ENCODE measurements at regions not wholly inside any gene's neighbourhood (a gene's known extent, or its start where the extent isn't known, plus 50 kb on each side); places are given as distances from the start of the nearest gene placed in this dataset.
A peak's percentile ranks its signal among the peaks of the same experiment; 100 is the strongest.
"Not testable (repeated sequence)": the region's sequence is repeated elsewhere in the genome, so short reads cannot be mapped to it uniquely, and the experiment has no call there.

DNA sequence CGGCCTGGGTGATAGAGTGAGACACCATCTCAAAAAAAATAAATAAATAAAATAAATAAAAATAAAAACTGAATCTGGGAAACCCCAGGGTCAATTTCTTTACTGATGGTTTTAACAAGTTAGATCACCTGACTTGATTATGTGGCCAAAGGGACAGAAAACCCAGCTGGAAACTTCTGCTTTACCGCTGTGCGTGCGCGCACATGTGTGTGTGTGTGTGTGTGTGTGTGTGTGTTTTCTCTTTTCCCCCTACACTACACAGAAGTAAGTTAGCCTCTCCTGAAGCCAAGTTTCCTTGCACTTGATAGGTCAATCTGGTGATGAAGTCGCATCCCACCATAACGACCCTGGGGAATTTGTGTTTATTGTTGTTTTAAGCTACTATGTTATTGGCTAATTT is 105.3 kb upstream of the AMN1 start:
- ATAC-seq (replicated peaks; ENCODE audit: extremely low read depth, poor library complexity, severe bottlenecking), result no peak

DNA sequence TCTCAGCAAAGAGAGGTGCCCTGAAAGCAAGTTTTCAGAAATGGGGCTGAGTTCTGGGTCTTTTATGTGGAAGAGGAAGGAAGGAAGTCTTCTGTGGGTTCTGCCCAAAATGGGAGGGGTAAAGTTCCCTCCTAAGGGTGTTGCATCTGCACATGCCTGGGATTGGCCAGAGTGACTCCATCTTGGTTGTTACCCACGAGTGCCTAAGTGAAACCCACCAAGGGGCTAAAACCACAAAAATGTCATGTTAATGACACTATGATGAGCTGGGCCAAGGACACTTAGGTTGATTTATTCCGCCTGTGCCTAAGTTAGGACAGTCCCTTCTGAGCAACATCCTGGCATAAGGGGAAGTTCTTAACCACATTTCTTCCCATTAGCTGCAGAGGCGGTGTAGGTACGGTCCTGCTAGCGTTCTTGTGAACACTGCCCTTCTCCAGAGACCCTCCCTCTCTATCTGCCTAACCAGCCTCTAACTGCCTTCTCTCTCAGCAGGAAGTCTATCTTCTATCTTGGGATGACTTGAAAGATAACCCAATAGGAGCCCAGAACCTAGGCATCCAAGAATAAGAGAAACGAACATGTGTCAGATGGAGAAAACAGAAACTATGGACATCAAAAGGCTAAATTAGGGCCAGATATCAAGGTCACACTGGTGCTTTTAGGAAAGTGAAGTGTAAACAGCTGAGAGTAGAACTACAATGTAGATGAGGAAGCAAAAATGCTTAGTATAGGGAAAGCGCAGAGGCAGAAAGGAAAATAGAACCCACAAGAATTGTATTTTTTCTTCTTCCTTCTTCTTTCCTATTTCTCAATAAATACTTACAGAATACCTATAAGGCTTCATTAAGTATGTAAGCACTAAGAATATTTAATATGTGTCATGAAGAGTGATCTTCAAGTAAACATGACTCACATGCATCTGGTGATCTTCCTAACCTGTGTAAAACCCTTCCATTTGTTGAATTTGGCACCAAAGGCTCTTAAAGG is 104.2 kb upstream of the AMN1 start:
- Mint-ChIP-seq H3K27ac (ENCODE audit: low read depth) (peak overlapping the region; percentile 80), H3K9me3 (no peaks in the 10 kb centered on the region), H3K4me3 (peak overlapping the region; percentile 61), H3K36me3 (ENCODE audit: insufficient read depth) (no peaks in the 10 kb centered on the region), H3K27me3 (no peaks in the 10 kb centered on the region), H3K4me1 (peaks cover 44% of the 10 kb centered on the region)
- DNase-seq (ENCODE audit: low spot score in 2 of 2) (peak; percentile 14 to 21), ATAC-seq (replicated peaks; ENCODE audit: extremely low read depth, poor library complexity, severe bottlenecking) (peak; percentile 74)

More for the DNA sequence above, 105.3 kb upstream of the AMN1 start:
- Mint-ChIP-seq H3K9me3 (no peaks in the 10 kb centered on the region), H3K4me3 (no peak overlapping the region), H3K27me3 (no peaks in the 10 kb centered on the region), H3K36me3 (ENCODE audit: insufficient read depth) (no peaks in the 10 kb centered on the region), H3K4me1 (peaks cover 42% of the 10 kb centered on the region), H3K27ac (ENCODE audit: low read depth) (no peak overlapping the region)
- no peak for DNase-seq (ENCODE audit: low spot score in 2 of 2)

DNA sequence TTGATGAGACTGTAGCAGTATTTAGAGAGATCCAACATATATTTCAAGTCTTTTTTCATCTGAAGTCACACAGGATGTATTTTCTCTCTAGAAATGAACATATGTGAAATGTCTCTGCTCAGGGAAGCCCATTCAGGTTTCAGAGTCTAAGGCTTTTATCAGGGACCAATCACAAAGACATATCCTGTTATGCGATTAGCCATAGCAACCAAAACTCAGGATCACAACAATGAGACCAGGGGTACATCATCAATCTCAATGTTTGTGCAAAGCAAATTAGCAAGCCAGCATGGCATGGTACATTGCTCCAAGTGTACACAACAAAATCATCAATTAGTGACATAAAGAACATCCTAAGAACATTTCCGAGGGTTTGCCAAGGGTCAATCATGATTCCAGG is 99.2 kb upstream of the AMN1 start:
- Mint-ChIP-seq H3K4me3 (no peak overlapping the region), H3K36me3 (ENCODE audit: insufficient read depth) (no peaks in the 10 kb centered on the region), H3K9me3 (no peaks in the 10 kb centered on the region), H3K4me1 (peaks cover 42% of the 10 kb centered on the region), H3K27ac (ENCODE audit: low read depth) (peak overlapping the region; percentile 19), H3K27me3 (no peaks in the 10 kb centered on the region)
- no peak for DNase-seq (ENCODE audit: low spot score in 2 of 2)
- ATAC-seq (replicated peaks; ENCODE audit: extremely low read depth, poor library complexity, severe bottlenecking), result peak; percentile 30

DNA sequence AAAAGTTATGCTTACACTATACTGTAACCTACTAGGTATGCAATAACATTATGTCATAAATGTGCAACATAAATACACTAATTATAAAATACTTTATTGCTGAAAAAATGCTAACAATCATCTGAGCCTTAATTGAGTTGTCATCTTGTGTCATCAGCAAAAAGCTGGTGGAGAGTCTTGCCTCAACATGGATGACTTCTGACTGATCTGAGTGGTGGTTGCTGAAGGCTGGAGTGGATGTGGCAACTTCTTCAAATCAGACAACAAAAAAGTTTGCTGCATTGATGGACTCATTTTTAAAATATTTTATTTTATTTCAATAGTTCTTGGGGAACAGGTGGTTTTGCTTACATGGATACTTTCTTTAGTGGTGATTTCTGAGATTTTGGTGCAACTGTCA is 93.9 kb upstream of the AMN1 start:
- Mint-ChIP-seq H3K36me3 (ENCODE audit: insufficient read depth) (no peaks in the 10 kb centered on the region), H3K27ac (ENCODE audit: low read depth) (no peak overlapping the region), H3K4me1 (peaks cover 8% of the 10 kb centered on the region), H3K9me3 (no peaks in the 10 kb centered on the region), H3K4me3 (no peak overlapping the region), H3K27me3 (no peaks in the 10 kb centered on the region)
- no peak for DNase-seq (ENCODE audit: low spot score in 2 of 2)
- ATAC-seq (replicated peaks; ENCODE audit: extremely low read depth, poor library complexity, severe bottlenecking), result no peak

DNA sequence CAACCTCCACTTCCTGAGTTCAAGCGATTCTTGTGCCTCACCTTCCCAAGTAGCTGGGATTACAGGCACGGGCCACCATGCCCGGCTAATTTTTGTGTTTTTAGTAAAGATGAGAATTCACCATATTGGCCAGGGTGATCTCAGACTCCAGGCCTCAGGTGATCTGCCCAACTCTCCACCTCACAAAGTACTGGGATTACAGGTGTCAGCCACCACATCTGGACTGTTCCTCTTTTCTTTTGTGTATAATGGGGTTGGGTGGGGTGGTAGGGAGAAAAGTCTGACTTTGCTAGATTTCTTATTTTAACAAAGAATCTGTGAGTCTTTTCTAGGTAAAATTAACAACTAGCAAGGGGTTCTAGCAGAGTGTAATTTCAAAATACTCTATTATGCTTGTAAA is 92.7 kb upstream of the AMN1 start:
- no peak overlapping the region for H3K4me3 Mint-ChIP-seq
- peaks cover 5% of the 10 kb centered on the region for H3K4me1 Mint-ChIP-seq
- no peak overlapping the region for H3K27ac Mint-ChIP-seq (ENCODE audit: low read depth)
- no peaks in the 10 kb centered on the region for H3K36me3 Mint-ChIP-seq (ENCODE audit: insufficient read depth)
- H3K9me3 Mint-ChIP-seq, result no peaks in the 10 kb centered on the region
- no peaks in the 10 kb centered on the region for H3K27me3 Mint-ChIP-seq
- ATAC-seq (replicated peaks; ENCODE audit: extremely low read depth, poor library complexity, severe bottlenecking) (no peak), DNase-seq (ENCODE audit: low spot score in 2 of 2) (no peak)

DNA sequence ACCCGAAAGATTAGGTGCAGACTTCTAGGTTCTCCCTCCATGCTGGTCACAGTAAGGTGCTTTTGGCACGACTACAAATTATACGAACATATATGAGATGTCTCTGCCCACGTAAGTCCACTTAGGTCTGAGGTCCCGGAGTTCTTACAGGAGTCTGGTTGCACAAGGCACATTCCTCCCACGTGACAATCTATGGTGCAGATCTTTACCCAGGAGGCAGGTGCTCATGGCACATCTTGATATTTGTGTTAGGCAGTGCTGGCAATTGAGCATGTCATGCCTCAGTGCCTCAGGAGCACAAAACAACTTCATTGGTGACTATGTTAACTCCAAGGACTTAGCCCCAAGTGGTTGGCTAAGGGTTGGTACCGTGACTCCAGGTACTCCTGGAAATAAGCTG is 92.0 kb upstream of the AMN1 start:
- ATAC-seq (replicated peaks; ENCODE audit: extremely low read depth, poor library complexity, severe bottlenecking), result no peak
- peaks cover 5% of the 10 kb centered on the region for H3K4me1 Mint-ChIP-seq
- no peaks in the 10 kb centered on the region for H3K27me3 Mint-ChIP-seq
- H3K9me3 Mint-ChIP-seq, result no peaks in the 10 kb centered on the region
- H3K4me3 Mint-ChIP-seq, result no peak overlapping the region
- H3K36me3 Mint-ChIP-seq (ENCODE audit: insufficient read depth), result no peaks in the 10 kb centered on the region
- no peak overlapping the region for H3K27ac Mint-ChIP-seq (ENCODE audit: low read depth)
- no peak for DNase-seq (ENCODE audit: low spot score in 2 of 2)

DNA sequence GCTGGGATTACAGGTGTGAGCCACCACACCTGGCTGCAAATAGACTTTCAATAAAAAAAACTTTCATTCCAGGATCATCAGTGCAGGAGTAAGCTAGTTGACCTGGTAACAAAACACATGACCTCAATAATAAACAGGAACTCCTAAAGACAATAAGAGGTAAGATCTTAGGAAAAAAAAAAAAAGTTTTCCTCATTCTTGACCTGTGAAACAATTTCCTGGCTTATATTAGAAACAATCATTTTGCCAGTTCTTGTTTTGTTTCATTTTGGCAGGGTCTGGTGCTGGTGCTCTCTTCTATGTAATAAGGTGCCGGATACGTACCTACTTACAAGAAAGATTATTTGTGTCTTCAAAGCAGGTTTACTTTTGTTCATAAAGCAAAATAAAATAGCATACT is 90.6 kb upstream of the AMN1 start:
- ATAC-seq (replicated peaks; ENCODE audit: extremely low read depth, poor library complexity, severe bottlenecking) (no peak), DNase-seq (ENCODE audit: low spot score in 2 of 2) (no peak)
- no peaks in the 10 kb centered on the region for H3K27me3 Mint-ChIP-seq
- H3K4me1 Mint-ChIP-seq, result peaks cover 5% of the 10 kb centered on the region
- H3K9me3 Mint-ChIP-seq, result no peaks in the 10 kb centered on the region
- no peak overlapping the region for H3K27ac Mint-ChIP-seq (ENCODE audit: low read depth)
- H3K4me3 Mint-ChIP-seq, result no peak overlapping the region
- H3K36me3 Mint-ChIP-seq (ENCODE audit: insufficient read depth), result no peaks in the 10 kb centered on the region

DNA sequence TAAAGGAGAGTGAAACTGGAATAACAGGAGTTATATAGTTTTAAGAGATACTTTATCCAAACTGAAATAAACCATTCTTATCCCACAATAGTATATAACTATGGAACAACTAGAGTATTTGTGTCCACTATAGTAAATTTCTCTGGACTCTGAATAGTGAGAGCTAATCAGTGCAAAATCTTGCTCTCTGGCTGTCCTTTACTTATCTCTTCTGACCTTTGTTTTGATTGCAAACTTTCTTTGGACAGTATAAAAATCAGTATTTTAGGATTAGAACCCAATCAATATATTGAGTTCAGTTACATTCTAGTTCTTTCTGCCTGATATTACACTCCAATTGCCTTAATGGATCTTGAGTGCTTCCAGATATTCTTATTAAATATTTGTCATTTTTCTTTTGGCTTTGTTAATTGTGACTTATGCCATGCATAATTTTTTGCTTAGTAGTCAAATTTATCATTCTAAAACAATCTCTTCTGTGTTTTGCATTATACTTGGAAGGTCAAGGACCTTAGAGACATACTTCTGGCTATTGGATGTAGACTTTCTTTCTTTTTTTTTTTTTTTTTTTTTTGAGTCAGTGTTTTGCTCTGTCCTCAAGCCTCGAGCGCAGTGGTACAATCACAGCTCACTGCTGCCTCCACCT is 89.9 kb upstream of the AMN1 start:
- H3K4me3 Mint-ChIP-seq, result no peak overlapping the region
- H3K27me3 Mint-ChIP-seq, result no peaks in the 10 kb centered on the region
- H3K27ac Mint-ChIP-seq (ENCODE audit: low read depth), result no peak overlapping the region
- DNase-seq (ENCODE audit: low spot score in 2 of 2) (no peak), ATAC-seq (replicated peaks; ENCODE audit: extremely low read depth, poor library complexity, severe bottlenecking) (no peak)
- H3K9me3 Mint-ChIP-seq, result no peaks in the 10 kb centered on the region
- H3K36me3 Mint-ChIP-seq (ENCODE audit: insufficient read depth), result no peaks in the 10 kb centered on the region
- peaks cover 2% of the 10 kb centered on the region for H3K4me1 Mint-ChIP-seq

DNA sequence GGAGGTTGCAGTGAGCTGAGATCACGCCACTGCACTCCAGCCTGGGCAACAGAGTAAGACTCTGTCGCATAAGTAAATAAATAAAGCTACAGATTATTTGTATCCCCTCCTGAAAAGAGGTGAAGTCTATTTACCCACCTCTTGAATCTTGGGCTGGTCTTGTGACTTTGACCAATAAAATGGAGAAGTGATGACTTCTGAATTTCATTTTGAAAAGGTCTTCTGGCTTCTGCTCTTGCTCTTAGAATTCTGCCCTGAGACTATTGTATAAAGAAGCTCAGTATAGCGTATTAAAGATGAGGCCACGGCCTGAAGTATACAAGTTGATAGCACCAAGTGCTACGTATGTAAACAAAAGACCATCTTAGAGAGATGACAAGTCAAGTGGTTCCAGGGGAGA is 88.3 kb upstream of the AMN1 start:
- Mint-ChIP-seq H3K27ac (ENCODE audit: low read depth) (no peak overlapping the region), H3K4me3 (no peak overlapping the region), H3K4me1 (peaks cover 10% of the 10 kb centered on the region), H3K27me3 (no peaks in the 10 kb centered on the region), H3K9me3 (no peaks in the 10 kb centered on the region), H3K36me3 (ENCODE audit: insufficient read depth) (no peaks in the 10 kb centered on the region)
- no peak for ATAC-seq (replicated peaks; ENCODE audit: extremely low read depth, poor library complexity, severe bottlenecking)
- no peak for DNase-seq (ENCODE audit: low spot score in 2 of 2)

DNA sequence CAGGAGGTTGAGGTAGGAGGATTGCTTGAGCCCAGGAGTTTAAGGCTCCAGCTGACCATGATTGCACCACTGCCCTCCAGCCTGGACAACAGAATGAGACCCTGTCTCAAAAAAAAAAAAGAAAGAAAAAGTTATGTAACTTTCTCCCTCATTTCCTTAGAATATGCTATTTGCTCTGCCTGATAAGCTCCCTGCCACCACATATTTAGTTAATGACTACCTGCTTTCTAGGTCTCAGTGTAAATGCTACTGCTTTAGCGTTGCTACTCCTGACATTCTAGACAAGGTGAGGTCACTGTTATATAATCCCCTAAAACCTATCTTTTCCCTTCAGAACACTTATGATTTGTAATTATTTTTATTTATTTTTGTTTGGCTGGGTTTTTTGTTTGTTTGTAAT is 86.3 kb upstream of the AMN1 start:
- H3K27ac Mint-ChIP-seq (ENCODE audit: low read depth), result no peak overlapping the region
- H3K27me3 Mint-ChIP-seq, result no peaks in the 10 kb centered on the region
- no peak for DNase-seq (ENCODE audit: low spot score in 2 of 2)
- H3K4me1 Mint-ChIP-seq, result peaks cover 15% of the 10 kb centered on the region
- no peaks in the 10 kb centered on the region for H3K9me3 Mint-ChIP-seq
- no peaks in the 10 kb centered on the region for H3K36me3 Mint-ChIP-seq (ENCODE audit: insufficient read depth)
- no peak overlapping the region for H3K4me3 Mint-ChIP-seq
- no peak for ATAC-seq (replicated peaks; ENCODE audit: extremely low read depth, poor library complexity, severe bottlenecking)

DNA sequence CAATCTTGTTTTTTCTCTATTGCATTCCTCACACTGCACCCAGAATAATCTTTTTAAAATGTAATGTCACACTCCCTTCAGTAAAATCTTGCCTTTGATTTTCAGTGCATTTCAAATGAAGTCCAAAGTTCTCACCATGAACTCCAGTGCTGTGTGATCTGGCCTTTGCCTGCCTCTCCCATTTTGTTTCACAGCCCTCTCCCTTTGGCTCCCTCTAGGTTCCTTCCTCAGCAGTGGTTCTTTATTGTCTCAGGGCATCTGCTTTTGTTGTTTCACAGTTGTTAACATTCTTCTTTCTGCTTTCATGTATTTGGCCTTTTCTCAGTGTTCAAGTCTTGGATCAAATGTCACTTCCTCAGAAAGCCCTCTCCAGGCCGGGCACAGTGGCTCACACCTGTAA is 84.5 kb upstream of the AMN1 start:
- DNase-seq (ENCODE audit: low spot score in 2 of 2) (no peak), ATAC-seq (replicated peaks; ENCODE audit: extremely low read depth, poor library complexity, severe bottlenecking) (no peak)
- Mint-ChIP-seq H3K9me3 (no peaks in the 10 kb centered on the region), H3K36me3 (ENCODE audit: insufficient read depth) (no peaks in the 10 kb centered on the region), H3K4me1 (peaks cover 18% of the 10 kb centered on the region), H3K4me3 (no peak overlapping the region), H3K27ac (ENCODE audit: low read depth) (no peak overlapping the region), H3K27me3 (no peaks in the 10 kb centered on the region)

DNA sequence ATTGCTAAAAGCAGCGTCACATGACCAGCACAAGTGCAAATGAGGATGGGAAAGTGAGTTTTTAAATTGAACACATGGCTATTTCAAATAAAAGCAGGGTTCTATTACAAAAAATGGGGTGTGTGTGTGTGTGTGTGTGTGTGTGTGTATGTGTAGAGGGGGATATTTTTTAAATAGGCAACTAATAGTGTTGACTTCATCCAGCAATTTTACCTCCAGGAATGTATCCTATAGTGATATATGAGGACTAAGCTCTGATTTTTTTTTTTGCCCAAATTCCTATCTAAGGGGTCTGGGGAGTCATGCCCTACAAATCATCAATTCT is 78.9 kb upstream of the AMN1 start:
- no peaks in the 10 kb centered on the region for H3K9me3 Mint-ChIP-seq
- H3K4me1 Mint-ChIP-seq, result peaks cover 45% of the 10 kb centered on the region
- H3K4me3 Mint-ChIP-seq, result peak overlapping the region; percentile 60
- H3K27me3 Mint-ChIP-seq, result no peaks in the 10 kb centered on the region
- ATAC-seq (replicated peaks; ENCODE audit: extremely low read depth, poor library complexity, severe bottlenecking) (no peak), DNase-seq (ENCODE audit: low spot score in 2 of 2) (no peak)
- H3K27ac Mint-ChIP-seq (ENCODE audit: low read depth), result peak overlapping the region; percentile 85
- peaks cover 3% of the 10 kb centered on the region for H3K36me3 Mint-ChIP-seq (ENCODE audit: insufficient read depth)

DNA sequence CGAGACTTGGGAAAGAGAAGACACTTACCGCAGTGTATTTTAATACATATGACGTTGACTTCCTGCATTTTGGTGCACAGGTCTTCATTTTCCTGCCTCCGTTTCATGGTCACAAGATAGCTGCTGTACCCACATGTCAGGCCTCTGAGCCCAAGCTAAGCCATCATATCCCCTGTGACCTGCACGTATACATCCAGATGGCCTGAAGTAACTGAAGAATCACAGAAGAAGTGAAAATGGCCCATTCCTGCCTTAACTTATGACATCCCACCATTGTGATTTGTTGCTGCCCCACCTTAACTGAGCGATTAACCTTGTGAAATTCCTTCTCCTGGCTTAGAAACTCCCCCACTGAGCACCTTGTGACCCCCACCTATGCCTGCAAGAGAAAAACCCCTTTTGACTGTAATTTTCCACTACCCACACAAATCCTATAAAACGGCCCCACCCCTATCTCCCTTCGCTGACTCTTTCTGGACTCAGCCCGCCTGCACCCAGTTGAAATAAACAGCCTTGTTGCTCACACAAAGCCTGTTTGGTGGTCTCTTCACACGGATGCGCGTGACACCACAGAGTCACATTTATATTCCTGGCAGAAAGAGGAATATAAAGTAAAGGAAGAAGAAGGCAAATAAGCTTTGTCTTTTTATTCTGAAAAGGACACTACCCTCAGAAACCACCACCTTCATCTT is 78.4 kb upstream of the AMN1 start:
- H3K27ac Mint-ChIP-seq (ENCODE audit: low read depth), result peak overlapping the region; percentile 85
- H3K4me1 Mint-ChIP-seq, result peaks cover 45% of the 10 kb centered on the region
- not testable (repeated sequence) for H3K36me3 Mint-ChIP-seq (ENCODE audit: insufficient read depth); H3K27me3 Mint-ChIP-seq; DNase-seq (ENCODE audit: low spot score in 2 of 2); H3K9me3 Mint-ChIP-seq
- peak overlapping the region; percentile 60 for H3K4me3 Mint-ChIP-seq
- ATAC-seq (replicated peaks; ENCODE audit: extremely low read depth, poor library complexity, severe bottlenecking), result peak; percentile 33

Data from central memory CD8-positive, alpha-beta T cell (primary cell).